GM19324 (cell line): ENCODE measurements at regions not wholly inside any gene's neighbourhood (a gene's known extent, or its start where the extent isn't known, plus 50 kb on each side); places are given as distances from the start of the nearest gene placed in this dataset.
"Not testable (repeated sequence)": the region's sequence is repeated elsewhere in the genome, so short reads cannot be mapped to it uniquely, and the experiment has no call there.

Experiments
- ATAC-seq: cut with Tn5 transposase; IDR thresholded peaks from one replicate; pipeline ENCODE4 v1.9.1; 2021; ENCODE audit warnings: mild to moderate bottlenecking, moderate library complexity; ENCODE audit not compliant: unreplicated experiment, low FRiP score

GRCh38 chr6:112947507-112947906 lies 600.4 kb downstream of the RFPL4B start:
- no peak for ATAC-seq

- ATAC-seq = no peak
Observed at GRCh38 chr6:112951829-112952228, 604.7 kb downstream of the RFPL4B start.

GRCh38 chr6:112955743-112956142 lies 608.6 kb downstream of the RFPL4B start:
- ATAC-seq = not testable (repeated sequence)

GRCh38 chr6:112956696-112957535 lies 609.8 kb downstream of the RFPL4B start:
- ATAC-seq = no peak

GRCh38 chr6:112957536-112957916 lies 610.4 kb downstream of the RFPL4B start:
- ATAC-seq = no peak

GRCh38 chr6:112960130-112960529 lies 613.0 kb downstream of the RFPL4B start:
- ATAC-seq = not testable (repeated sequence)

GRCh38 chr6:112967974-112968373 lies 620.8 kb downstream of the RFPL4B start:
- no peak for ATAC-seq

- no peak for ATAC-seq
Observed at GRCh38 chr6:112971651-112972050, 624.5 kb downstream of the RFPL4B start.

GRCh38 chr6:112974931-112975330 lies 627.8 kb downstream of the RFPL4B start:
- not testable (repeated sequence) for ATAC-seq

- ATAC-seq = not testable (repeated sequence)
Observed at GRCh38 chr6:112976579-112976978, 629.4 kb downstream of the RFPL4B start.

- no peak for ATAC-seq
Observed at GRCh38 chr6:112979830-112980229, 632.7 kb downstream of the RFPL4B start.

- no peak for ATAC-seq
Observed at GRCh38 chr6:112980676-112981075, 633.5 kb downstream of the RFPL4B start.

GRCh38 chr6:112983713-112984261 lies 636.7 kb downstream of the RFPL4B start:
- ATAC-seq = no peak

GRCh38 chr6:112984899-112985298 lies 637.8 kb downstream of the RFPL4B start:
- ATAC-seq = no peak

- no peak for ATAC-seq
Observed at GRCh38 chr6:112986321-112986720, 639.2 kb downstream of the RFPL4B start.

- ATAC-seq = no peak
Observed at GRCh38 chr6:112988748-112989147, 641.6 kb downstream of the RFPL4B start.

- no peak for ATAC-seq
Observed at GRCh38 chr6:112990971-112991370, 643.8 kb downstream of the RFPL4B start.

- no peak for ATAC-seq
Observed at GRCh38 chr6:112991912-112992311, 644.8 kb downstream of the RFPL4B start.

GRCh38 chr6:112997421-112998085 lies 650.4 kb downstream of the RFPL4B start:
- ATAC-seq = no peak

GRCh38 chr6:113004054-113004453 lies 656.9 kb downstream of the RFPL4B start:
- no peak for ATAC-seq

GRCh38 chr6:113004470-113005270 lies 657.5 kb downstream of the RFPL4B start:
- ATAC-seq = no peak
